CD4-positive, alpha-beta T cell (primary cell): ENCODE measurements at regions not wholly inside any gene's neighbourhood (a gene's known extent, or its start where the extent isn't known, plus 50 kb on each side); places are given as distances from the start of the nearest gene placed in this dataset.
"Not testable (repeated sequence)": the region's sequence is repeated elsewhere in the genome, so short reads cannot be mapped to it uniquely, and the experiment has no call there.

ENCODE experiments used
- ATAC-seq: fragments of 200-7000 bp; cut with Tn5 transposase; one replicate; pipeline ENCODE4 v1.10.0; 2022; ENCODE audit warnings: mild to moderate bottlenecking; ENCODE audit not compliant: poor library complexity
- CTCF ChIA-PET: fragments of 350-600 bp; sonication (Branson Sonifier 250); formaldehyde crosslinking; loops from one replicate; lab custom pipeline; 2021; ENCODE audit warnings: antibody characterized with exemption, inconsistent platforms; lab: Charles Lee
- POLR2A ChIA-PET: fragments of 350-600 bp; sonication (Branson Sonifier 250); formaldehyde crosslinking; loops from one replicate; lab custom pipeline; 2021; ENCODE audit warnings: antibody characterized with exemption, inconsistent platforms; lab: Charles Lee
- DNase-seq, 14 experiments: peaks; one replicate each; pipeline ENCODE4 v3.0.0-alpha.2; 2013 to 2020; ENCODE audit warnings: mixed read lengths in 2 of 14
- H3K27ac ChIP-seq, 2 donors: one replicate each; pipeline versions ENCODE4 v1.5.1 to v1.7.0; 2013; ENCODE audit warnings: low read length in 2 of 2, low read depth in 1 of 2, mild to moderate bottlenecking in 1 of 2
- H3K27me3 ChIP-seq, 2 experiments: 1 replicate in 1 of 2; 2 replicates in 1 of 2; pipeline versions ENCODE4 v1.6.1 to v1.7.0; 2013; ENCODE audit warnings: low read length in 2 of 2, control low read depth in 1 of 2, mild to moderate bottlenecking in 1 of 2, moderate library complexity in 1 of 2; ENCODE audit not compliant: insufficient read depth in 2 of 2, control insufficient read depth in 1 of 2
- H3K36me3 ChIP-seq: one replicate; pipeline ENCODE4 v1.6.1; 2013; ENCODE audit warnings: low read length, control low read depth; ENCODE audit not compliant: insufficient read depth
- H3K4me1 ChIP-seq: one replicate; pipeline ENCODE4 v1.6.1; 2013; ENCODE audit warnings: low read length, control low read depth; ENCODE audit not compliant: insufficient read depth
- H3K4me3 ChIP-seq: one replicate; pipeline ENCODE4 v1.5.1; 2013; ENCODE audit warnings: mild to moderate bottlenecking, low read length, moderate library complexity
- H3K9me3 ChIP-seq, 2 experiments: 1 replicate in 1 of 2; 2 replicates in 1 of 2; pipeline versions ENCODE4 v1.6.1 to v1.7.0; 2013; ENCODE audit warnings: low read length in 2 of 2, mild to moderate bottlenecking in 2 of 2, control low read depth in 1 of 2, moderate library complexity in 1 of 2; ENCODE audit not compliant: control insufficient read depth in 1 of 2, insufficient read depth in 1 of 2
- H3K27ac Mint-ChIP-seq: one replicate; pipeline ENCODE4 v1.8.0; 2020; ENCODE audit warnings: mixed read lengths
- H3K27me3 Mint-ChIP-seq: one replicate; pipeline ENCODE4 v1.8.0; 2021; ENCODE audit warnings: mixed read lengths
- H3K36me3 Mint-ChIP-seq: one replicate; pipeline ENCODE4 v1.8.0; 2021; ENCODE audit warnings: low read depth, mixed read lengths
- H3K4me1 Mint-ChIP-seq: one replicate; pipeline ENCODE4 v1.8.0; 2021; ENCODE audit warnings: low read depth, mixed read lengths
- H3K4me3 Mint-ChIP-seq: one replicate; pipeline ENCODE4 v1.8.0; 2020; ENCODE audit warnings: mild to moderate bottlenecking, mixed read lengths
- H3K9me3 Mint-ChIP-seq: one replicate; pipeline ENCODE4 v1.8.0; 2020; ENCODE audit warnings: mixed read lengths
- intact Hi-C, 2 experiments: fragments of 100-400 bp; cut with DNase I in 1 of 2; cut with micrococcal nuclease in 1 of 2; formaldehyde crosslinking; loops; one replicate each; pipeline versions ENCODE4 v1.15.1 to v1.9.0; 2023 to 2025; cut with DNase I, micrococcal nuclease

DNA sequence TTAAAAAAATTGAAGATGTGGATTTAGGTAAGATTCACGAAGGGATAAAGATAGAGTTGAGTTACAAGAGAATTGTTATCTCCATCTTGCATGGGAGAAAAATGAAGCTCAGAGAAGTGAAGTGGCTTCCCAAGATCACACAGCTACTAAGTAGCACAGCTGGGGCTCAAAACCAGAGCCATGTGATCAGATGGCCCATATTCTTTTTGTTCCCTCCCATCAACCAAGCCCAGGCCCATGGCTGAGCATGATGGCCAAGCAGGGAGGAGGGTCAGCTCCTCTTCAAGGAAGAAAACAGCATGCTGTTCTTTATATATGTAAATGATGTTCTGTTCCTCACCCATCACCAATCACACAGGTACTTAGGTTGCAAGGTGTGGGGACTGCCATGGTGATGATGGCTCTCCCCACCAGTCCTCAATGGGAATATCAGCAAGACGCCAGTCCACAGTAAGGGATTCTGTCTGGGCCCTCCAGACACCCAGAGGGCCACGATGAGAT is 56.5 kb upstream of the RABL2A start:
- H3K36me3 ChIP-seq, H3K27me3 ChIP-seq, H3K4me3 ChIP-seq, H3K27ac ChIP-seq, H3K27ac Mint-ChIP-seq, ATAC-seq, CTCF ChIA-PET, H3K4me1 ChIP-seq, DNase-seq, H3K27me3 Mint-ChIP-seq, POLR2A ChIA-PET, H3K9me3 ChIP-seq, H3K4me1 Mint-ChIP-seq, H3K4me3 Mint-ChIP-seq, H3K9me3 Mint-ChIP-seq, intact Hi-C loops, H3K36me3 Mint-ChIP-seq: not testable (repeated sequence)

DNA sequence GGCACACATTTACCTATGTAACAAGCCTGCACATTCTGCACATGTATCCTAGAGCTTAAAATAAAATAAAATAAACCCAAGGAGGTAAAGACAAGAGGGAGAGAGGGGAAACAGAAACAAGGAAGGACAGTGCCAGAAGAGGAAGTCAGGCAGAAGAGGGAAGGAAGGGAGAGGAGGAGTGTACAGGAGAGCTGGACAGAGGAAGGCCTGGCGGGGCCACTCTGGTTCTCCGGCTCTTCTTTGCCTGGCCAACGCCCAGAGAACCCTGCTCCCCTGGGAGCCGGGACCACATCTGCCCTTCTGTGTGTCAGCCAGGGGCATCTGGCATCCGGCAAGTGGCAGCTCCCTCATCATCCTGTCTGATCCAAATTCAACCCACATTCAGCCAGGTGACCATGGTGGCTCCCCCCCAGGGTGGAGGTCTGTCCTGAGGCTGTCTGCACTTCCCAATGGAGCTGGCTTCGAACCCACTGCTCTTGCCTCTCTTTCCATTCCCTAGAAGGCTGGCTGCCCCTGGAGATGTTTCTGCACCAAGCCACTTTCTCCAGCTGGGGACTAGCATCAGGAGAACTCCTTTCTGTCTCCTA is 55.5 kb upstream of the RABL2A start:
- H3K36me3 ChIP-seq, H3K4me3 Mint-ChIP-seq, H3K27ac ChIP-seq, H3K27me3 Mint-ChIP-seq, H3K9me3 ChIP-seq, H3K9me3 Mint-ChIP-seq, H3K4me3 ChIP-seq, ATAC-seq, H3K36me3 Mint-ChIP-seq, DNase-seq, CTCF ChIA-PET, H3K27ac Mint-ChIP-seq, H3K4me1 ChIP-seq, H3K27me3 ChIP-seq, POLR2A ChIA-PET, intact Hi-C loops, H3K4me1 Mint-ChIP-seq: not testable (repeated sequence)

DNA sequence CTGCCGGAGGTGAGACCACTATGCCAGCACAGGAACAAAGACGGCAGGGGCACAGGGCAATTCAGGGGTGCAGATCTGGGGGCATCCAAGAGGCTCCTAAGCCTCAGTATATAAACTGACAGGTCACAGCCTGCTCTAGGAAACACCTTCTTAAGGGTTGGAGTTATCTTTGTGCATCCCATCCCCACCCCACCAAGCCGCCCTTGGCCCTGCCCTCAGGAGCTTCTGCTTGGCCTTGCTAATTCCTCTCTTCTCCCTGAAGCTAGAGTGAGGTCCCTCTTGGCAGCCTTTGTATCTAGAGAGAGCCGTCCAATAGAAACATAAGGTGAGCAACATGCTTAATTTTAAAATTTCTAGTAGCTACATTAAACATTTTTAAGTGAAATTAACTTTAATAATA is 51.3 kb upstream of the RABL2A start:
- intact Hi-C loops, H3K36me3 ChIP-seq, ATAC-seq, H3K4me1 Mint-ChIP-seq, DNase-seq, H3K27ac ChIP-seq, POLR2A ChIA-PET, H3K4me3 ChIP-seq, H3K27me3 Mint-ChIP-seq, CTCF ChIA-PET, H3K4me1 ChIP-seq, H3K27ac Mint-ChIP-seq, H3K36me3 Mint-ChIP-seq, H3K9me3 Mint-ChIP-seq, H3K9me3 ChIP-seq, H3K27me3 ChIP-seq, H3K4me3 Mint-ChIP-seq: not testable (repeated sequence)

DNA sequence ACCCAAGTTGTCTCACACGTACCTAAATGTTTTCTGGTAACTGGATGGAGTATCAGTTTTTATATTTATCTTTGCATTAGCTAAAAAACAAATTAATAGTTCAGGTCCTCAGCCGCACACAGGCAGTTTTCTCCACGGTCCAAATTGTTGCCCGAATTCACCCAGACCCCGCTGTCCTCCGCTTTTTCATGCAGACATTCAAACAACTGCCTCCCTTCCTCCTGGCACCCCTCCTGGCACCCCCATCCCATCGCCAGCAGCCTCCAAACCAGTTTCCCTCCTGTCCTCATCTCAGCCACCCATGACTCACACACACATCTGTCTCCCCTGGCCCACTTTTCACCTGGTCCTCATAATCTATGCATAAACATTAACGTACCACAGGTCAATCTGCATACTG is 50.7 kb upstream of the RABL2A start:
- H3K27me3 ChIP-seq, intact Hi-C loops, POLR2A ChIA-PET, H3K27ac Mint-ChIP-seq, H3K36me3 Mint-ChIP-seq, H3K4me3 ChIP-seq, H3K4me1 Mint-ChIP-seq, H3K4me1 ChIP-seq, H3K27ac ChIP-seq, H3K27me3 Mint-ChIP-seq, H3K4me3 Mint-ChIP-seq, ATAC-seq, H3K9me3 Mint-ChIP-seq, H3K9me3 ChIP-seq, DNase-seq, CTCF ChIA-PET, H3K36me3 ChIP-seq: not testable (repeated sequence)
